ENCODE measurements at regions not wholly inside any gene's neighbourhood (a gene's known extent, or its start where the extent isn't known, plus 50 kb on each side); places are given as distances from the start of the nearest gene placed in this dataset.

DNA sequence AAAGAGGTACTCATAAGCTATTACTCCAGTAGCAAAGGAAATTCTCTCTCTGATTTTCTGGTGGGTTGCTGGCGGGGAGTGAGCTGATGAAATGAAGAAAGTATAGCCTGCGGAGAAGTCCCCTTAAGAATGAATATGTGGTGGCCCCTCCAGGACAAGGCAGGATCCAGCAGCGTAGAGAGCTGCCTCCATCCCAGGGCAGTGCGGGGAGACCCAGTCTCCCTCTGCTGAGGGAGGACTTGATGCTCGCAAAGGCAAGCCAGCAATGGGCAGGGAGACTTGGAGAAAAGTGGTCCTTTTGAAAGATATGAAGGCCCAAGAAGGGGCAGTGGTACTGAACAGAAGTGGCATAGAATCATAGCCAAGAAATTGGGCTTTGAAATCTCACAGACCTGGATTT lies 106.0 kb upstream of the SLC44A3 start:
- Histone ChIP-seq H3K27me3 (no peaks in the 10 kb centered on the region), H3K27ac (peak overlapping the region; percentile 76 to 79), H3K4me1 (no peaks in the 10 kb centered on the region), H3K36me3 (no peaks in the 10 kb centered on the region), H3K9me3 (no peaks in the 10 kb centered on the region), H3K4me3 (no peak overlapping the region)
- TF ChIP-seq POLR2A (IDR thresholded peaks at IDR 0.05): no peak
- TF ChIP-seq, protein P1, sequence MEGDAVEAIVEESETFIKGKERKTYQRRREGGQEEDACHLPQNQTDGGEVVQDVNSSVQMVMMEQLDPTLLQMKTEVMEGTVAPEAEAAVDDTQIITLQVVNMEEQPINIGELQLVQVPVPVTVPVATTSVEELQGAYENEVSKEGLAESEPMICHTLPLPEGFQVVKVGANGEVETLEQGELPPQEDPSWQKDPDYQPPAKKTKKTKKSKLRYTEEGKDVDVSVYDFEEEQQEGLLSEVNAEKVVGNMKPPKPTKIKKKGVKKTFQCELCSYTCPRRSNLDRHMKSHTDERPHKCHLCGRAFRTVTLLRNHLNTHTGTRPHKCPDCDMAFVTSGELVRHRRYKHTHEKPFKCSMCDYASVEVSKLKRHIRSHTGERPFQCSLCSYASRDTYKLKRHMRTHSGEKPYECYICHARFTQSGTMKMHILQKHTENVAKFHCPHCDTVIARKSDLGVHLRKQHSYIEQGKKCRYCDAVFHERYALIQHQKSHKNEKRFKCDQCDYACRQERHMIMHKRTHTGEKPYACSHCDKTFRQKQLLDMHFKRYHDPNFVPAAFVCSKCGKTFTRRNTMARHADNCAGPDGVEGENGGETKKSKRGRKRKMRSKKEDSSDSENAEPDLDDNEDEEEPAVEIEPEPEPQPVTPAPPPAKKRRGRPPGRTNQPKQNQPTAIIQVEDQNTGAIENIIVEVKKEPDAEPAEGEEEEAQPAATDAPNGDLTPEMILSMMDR (IDR thresholded peaks at IDR 0.05): no peak
- intact Hi-C loops (cut with DNase I; ENCODE audit: low total_unique reads): no loop called here
- no peak for DNase-seq

DNA sequence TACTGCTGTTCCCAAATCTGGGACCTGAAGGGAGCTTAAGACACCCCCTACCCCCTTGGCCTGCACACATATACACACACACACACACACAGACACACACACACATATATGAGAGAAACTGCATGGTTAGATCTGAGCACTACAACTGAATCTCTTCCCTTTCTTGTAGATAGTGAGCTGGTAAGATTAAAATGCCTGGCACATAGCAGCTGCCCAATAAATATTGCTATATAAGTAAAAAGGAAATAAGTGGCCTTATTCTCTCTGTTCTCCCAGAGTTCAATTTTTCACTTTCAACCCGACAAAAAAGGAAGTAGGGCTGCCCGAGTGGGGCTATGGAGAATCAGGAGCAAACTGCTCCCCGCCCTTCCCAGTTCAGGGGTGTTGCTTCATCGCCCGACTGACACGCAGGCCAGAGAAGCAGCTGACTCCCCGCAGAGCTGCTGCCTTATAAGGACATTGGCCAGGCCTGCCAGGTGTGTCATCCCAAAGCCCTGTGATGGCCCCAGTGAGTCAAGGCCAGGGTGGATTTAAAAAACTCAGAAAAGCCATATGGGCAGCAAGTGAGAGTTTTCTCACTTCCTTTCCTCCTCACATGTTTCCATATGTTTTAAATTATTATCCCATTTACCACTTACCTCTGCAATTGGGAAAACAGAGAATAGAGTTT lies 106.5 kb upstream of the SLC44A3 start:
- intact Hi-C loops (cut with DNase I; ENCODE audit: low total_unique reads): no loop called here
- DNase-seq: peak; percentile 92 to 94
- peak overlapping the region; percentile 76 to 79 for H3K27ac ChIP-seq

DNA sequence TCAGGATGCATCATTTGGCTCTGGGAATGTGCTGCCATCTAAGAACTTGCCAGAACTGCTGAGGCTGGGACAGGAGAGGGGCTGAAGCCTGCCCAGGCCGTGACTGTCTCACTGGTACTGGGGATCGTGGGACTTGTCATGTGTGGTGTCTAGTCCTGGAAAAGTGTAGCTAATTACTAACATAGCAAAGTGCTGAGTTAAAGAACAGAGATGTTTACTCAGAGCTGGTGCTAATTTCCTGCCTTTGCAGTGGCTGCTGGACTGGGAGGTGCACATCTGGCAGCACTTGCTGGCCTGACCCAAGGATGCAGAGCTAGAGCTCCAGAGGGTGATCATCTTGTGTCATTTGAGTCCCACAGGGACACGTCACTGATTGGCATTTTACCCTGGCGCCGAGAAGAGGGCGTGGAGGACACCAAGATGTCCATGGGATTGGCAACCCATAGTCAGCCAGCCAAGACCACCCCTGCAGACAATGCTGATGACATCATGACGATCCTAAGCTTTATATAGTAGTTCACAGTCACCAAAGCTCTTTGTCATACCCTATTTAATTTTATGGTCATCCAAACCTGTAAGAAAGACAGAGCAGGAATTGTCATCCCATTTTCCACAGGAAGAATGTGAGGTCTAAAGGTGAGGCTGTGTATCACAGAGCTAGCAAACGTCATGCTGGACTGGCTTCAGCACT lies 110.1 kb upstream of the SLC44A3 start:
- H3K4me3 ChIP-seq: no peak overlapping the region
- no peaks in the 10 kb centered on the region for H3K9me3 ChIP-seq
- no peak overlapping the region for H3K27ac ChIP-seq
- H3K36me3 ChIP-seq: no peaks in the 10 kb centered on the region
- no peaks in the 10 kb centered on the region for H3K27me3 ChIP-seq
- no peaks in the 10 kb centered on the region for H3K4me1 ChIP-seq
- intact Hi-C loops (cut with DNase I; ENCODE audit: low total_unique reads): no loop called here
- no peak for TF ChIP-seq POLR2A (IDR thresholded peaks at IDR 0.05)
- TF ChIP-seq, protein P1 (IDR thresholded peaks at IDR 0.05): no peak
- no peak for DNase-seq

More for the DNA sequence above, 106.5 kb upstream of the SLC44A3 start:
- H3K4me3 ChIP-seq: no peak overlapping the region
- H3K4me1 ChIP-seq: no peaks in the 10 kb centered on the region
- H3K27me3 ChIP-seq: no peaks in the 10 kb centered on the region
- no peaks in the 10 kb centered on the region for H3K9me3 ChIP-seq
- H3K36me3 ChIP-seq: no peaks in the 10 kb centered on the region
- TF ChIP-seq, protein P1 (IDR thresholded peaks at IDR 0.05): no peak
- TF ChIP-seq POLR2A (IDR thresholded peaks at IDR 0.05): peak in 1 of 2 donors; percentile 27

GRCh38 chr1:94708811-94709210 lies 111.3 kb upstream of the SLC44A3 start:
- no peaks in the 10 kb centered on the region for H3K4me1 ChIP-seq
- no peak for TF ChIP-seq POLR2A (IDR thresholded peaks at IDR 0.05)
- TF ChIP-seq, protein P1 (IDR thresholded peaks at IDR 0.05): no peak
- DNase-seq: no peak
- no peaks in the 10 kb centered on the region for H3K9me3 ChIP-seq
- H3K36me3 ChIP-seq: no peaks in the 10 kb centered on the region
- intact Hi-C loops (cut with DNase I; ENCODE audit: low total_unique reads): no loop called here
- peak overlapping the region; percentile 62 to 71 for H3K27ac ChIP-seq
- no peak overlapping the region for H3K4me3 ChIP-seq
- H3K27me3 ChIP-seq: no peaks in the 10 kb centered on the region

DNA sequence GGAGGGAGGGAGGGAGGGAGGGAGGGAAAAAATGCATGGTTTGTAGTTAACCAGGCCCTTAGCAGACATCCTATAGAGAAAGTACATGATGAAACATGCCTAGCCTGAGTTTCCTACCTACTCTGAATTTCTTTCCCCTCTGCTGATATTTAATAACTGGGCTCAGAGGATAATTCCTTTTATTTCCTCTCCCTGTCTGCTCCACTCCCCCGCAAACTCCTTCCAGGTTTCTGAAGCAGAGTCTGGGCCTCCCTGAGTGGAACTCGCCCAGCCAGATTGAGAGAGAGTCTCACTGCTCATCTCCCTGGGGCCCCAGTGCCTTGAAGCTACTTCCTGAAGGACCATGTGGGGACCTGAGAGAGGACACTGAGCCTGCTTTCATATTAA lies 111.9 kb upstream of the SLC44A3 start:
- DNase-seq: peak in 1 of 2 donors; percentile 39
- intact Hi-C loops (cut with DNase I; ENCODE audit: low total_unique reads): no loop called here
- Histone ChIP-seq H3K9me3 (no peaks in the 10 kb centered on the region), H3K4me3 (no peak overlapping the region), H3K4me1 (no peaks in the 10 kb centered on the region), H3K36me3 (no peaks in the 10 kb centered on the region), H3K27me3 (no peaks in the 10 kb centered on the region), H3K27ac (peak overlapping the region; percentile 62 to 71)
- TF ChIP-seq, protein P1 (IDR thresholded peaks at IDR 0.05): no peak
- TF ChIP-seq POLR2A (IDR thresholded peaks at IDR 0.05): no peak
